DND-41 (cell line): ENCODE measurements at regions not wholly inside any gene's neighbourhood (a gene's known extent, or its start where the extent isn't known, plus 50 kb on each side); places are given as distances from the start of the nearest gene placed in this dataset.

Experiments used
- ATAC-seq: fragments of 200-7000 bp; cut with Tn5 transposase; 3 replicates; pipeline ENCODE4 v1.9.1; 2021; ENCODE audit warnings: low read depth; ENCODE audit not compliant: insufficient read depth
- DNase-seq: peaks from one replicate; pipeline ENCODE4 v3.0.0-alpha.2; 2020
- H2AFZ ChIP-seq: 2 replicates; pipeline ENCODE4 v1.6.0; 2012; ENCODE audit warnings: low read depth, low read length
- H3K27ac ChIP-seq: 2 replicates; pipeline ENCODE4 v1.5.1; 2012; ENCODE audit warnings: low read length, inconsistent platforms
- H3K27me3 ChIP-seq: fragments of 200-600 bp; sonication (generic); 2 replicates; pipeline ENCODE4 v1.6.0; 2012; ENCODE audit warnings: low read length, mild to moderate bottlenecking, inconsistent platforms; ENCODE audit not compliant: insufficient read depth, poor library complexity
- H3K36me3 ChIP-seq: 2 replicates; pipeline ENCODE4 v1.5.1; 2012; ENCODE audit warnings: low read length, inconsistent platforms; ENCODE audit not compliant: insufficient read depth
- H3K4me1 ChIP-seq: 2 replicates; pipeline ENCODE4 v1.5.1; 2012; ENCODE audit warnings: mild to moderate bottlenecking, low read length; ENCODE audit not compliant: insufficient read depth
- H3K4me2 ChIP-seq: 2 replicates; pipeline ENCODE4 v1.6.0; 2012; ENCODE audit warnings: mild to moderate bottlenecking, moderate library complexity, low read length, inconsistent platforms; ENCODE audit not compliant: insufficient read depth
- H3K4me3 ChIP-seq, 2 experiments: fragments of 200-600 bp in 1 of 2; shearing (Covaris generic) in 1 of 2; 2 replicates each; pipeline ENCODE4 v1.5.1; 2012 to 2016; ENCODE audit warnings: inconsistent platforms in 2 of 2, low read length in 2 of 2, mild to moderate bottlenecking in 2 of 2, low read depth in 1 of 2, moderate library complexity in 1 of 2
- H3K79me2 ChIP-seq: 2 replicates; pipeline ENCODE4 v1.6.0; 2012; ENCODE audit warnings: low read length, inconsistent platforms; ENCODE audit not compliant: insufficient read depth
- H3K9ac ChIP-seq: 2 replicates; pipeline ENCODE4 v1.6.0; 2012; ENCODE audit warnings: low read depth, mild to moderate bottlenecking, inconsistent platforms, low read length, moderate library complexity
- H3K9me3 ChIP-seq: 2 replicates; pipeline ENCODE4 v1.5.1; 2012; ENCODE audit warnings: low read length, moderate library complexity, mild to moderate bottlenecking, inconsistent platforms; ENCODE audit not compliant: insufficient read depth, severe bottlenecking
- H4K20me1 ChIP-seq: 2 replicates; pipeline ENCODE4 v1.6.0; 2012; ENCODE audit warnings: low read length; ENCODE audit not compliant: insufficient read depth
- EZH2 ChIP-seq: IDR thresholded peaks from 3 replicates; pipeline ENCODE4 v1.6.1; 2012; ENCODE audit warnings: borderline replicate concordance, low read depth, mild to moderate bottlenecking, moderate library complexity, low read length, inconsistent platforms; ENCODE audit not compliant: severe bottlenecking
- TF ChIP-seq, protein P1 (sequence below): IDR thresholded peaks from 2 replicates; pipeline ENCODE4 v1.5.1; 2012; ENCODE audit warnings: borderline replicate concordance, low read length, moderate library complexity, mild to moderate bottlenecking; ENCODE audit not compliant: poor library complexity, severe bottlenecking; ENCODE audit errors: extremely low read depth

GRCh38 chr1:29655945-29656850, 419.9 kb downstream of the PTPRU start:
- no peak overlapping the region for H3K27ac ChIP-seq
- no peaks in the 10 kb centered on the region for H3K27me3 ChIP-seq
- no peaks in the 10 kb centered on the region for H4K20me1 ChIP-seq
- no peaks in the 10 kb centered on the region for H3K79me2 ChIP-seq
- H2AFZ ChIP-seq, result no peak overlapping the region
- peak; percentile 15 for DNase-seq
- H3K9ac ChIP-seq, result no peak overlapping the region
- H3K4me3 ChIP-seq, result no peak overlapping the region
- H3K4me1 ChIP-seq, result no peaks in the 10 kb centered on the region
- H3K4me2 ChIP-seq, result no peak overlapping the region
- H3K9me3 ChIP-seq, result no peaks in the 10 kb centered on the region
- 0 out of 3 replicates have a peak, but pooled peaks have one; percentile 37 for ATAC-seq
- no peaks in the 10 kb centered on the region for H3K36me3 ChIP-seq
- TF ChIP-seq, protein P1, sequence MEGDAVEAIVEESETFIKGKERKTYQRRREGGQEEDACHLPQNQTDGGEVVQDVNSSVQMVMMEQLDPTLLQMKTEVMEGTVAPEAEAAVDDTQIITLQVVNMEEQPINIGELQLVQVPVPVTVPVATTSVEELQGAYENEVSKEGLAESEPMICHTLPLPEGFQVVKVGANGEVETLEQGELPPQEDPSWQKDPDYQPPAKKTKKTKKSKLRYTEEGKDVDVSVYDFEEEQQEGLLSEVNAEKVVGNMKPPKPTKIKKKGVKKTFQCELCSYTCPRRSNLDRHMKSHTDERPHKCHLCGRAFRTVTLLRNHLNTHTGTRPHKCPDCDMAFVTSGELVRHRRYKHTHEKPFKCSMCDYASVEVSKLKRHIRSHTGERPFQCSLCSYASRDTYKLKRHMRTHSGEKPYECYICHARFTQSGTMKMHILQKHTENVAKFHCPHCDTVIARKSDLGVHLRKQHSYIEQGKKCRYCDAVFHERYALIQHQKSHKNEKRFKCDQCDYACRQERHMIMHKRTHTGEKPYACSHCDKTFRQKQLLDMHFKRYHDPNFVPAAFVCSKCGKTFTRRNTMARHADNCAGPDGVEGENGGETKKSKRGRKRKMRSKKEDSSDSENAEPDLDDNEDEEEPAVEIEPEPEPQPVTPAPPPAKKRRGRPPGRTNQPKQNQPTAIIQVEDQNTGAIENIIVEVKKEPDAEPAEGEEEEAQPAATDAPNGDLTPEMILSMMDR, result peak; percentile 54
- TF ChIP-seq EZH2, result no peak

DNA sequence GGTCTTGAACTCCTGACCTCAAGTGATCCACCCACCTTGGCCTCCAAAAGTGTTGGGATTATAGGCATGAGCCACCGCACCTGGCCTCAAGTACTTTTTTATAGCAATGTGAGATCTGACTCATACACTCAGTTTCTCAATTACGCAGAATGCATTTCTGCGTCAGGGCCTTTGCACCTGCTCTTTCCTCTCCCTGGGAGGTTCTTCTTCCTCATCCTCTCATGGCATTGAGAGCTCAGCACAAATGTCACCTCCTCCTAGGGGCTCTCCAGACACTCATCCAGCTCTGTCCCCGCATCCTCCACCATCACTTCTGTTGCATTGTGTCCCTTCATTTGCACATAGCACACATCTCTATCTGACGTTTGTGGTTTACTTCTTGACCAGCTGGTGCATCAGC, 418.8 kb downstream of the PTPRU start:
- Histone ChIP-seq H3K79me2 (no peaks in the 10 kb centered on the region), H4K20me1 (no peaks in the 10 kb centered on the region), H3K36me3 (no peaks in the 10 kb centered on the region), H3K4me3 (no peak overlapping the region), H3K9ac (no peak overlapping the region), H2AFZ (no peak overlapping the region), H3K4me2 (no peak overlapping the region), H3K27me3 (no peaks in the 10 kb centered on the region), H3K9me3 (no peaks in the 10 kb centered on the region), H3K4me1 (no peaks in the 10 kb centered on the region), H3K27ac (no peak overlapping the region)
- TF ChIP-seq, protein P1, result no peak
- TF ChIP-seq EZH2, result no peak
- ATAC-seq, result no peak
- no peak for DNase-seq

DNA sequence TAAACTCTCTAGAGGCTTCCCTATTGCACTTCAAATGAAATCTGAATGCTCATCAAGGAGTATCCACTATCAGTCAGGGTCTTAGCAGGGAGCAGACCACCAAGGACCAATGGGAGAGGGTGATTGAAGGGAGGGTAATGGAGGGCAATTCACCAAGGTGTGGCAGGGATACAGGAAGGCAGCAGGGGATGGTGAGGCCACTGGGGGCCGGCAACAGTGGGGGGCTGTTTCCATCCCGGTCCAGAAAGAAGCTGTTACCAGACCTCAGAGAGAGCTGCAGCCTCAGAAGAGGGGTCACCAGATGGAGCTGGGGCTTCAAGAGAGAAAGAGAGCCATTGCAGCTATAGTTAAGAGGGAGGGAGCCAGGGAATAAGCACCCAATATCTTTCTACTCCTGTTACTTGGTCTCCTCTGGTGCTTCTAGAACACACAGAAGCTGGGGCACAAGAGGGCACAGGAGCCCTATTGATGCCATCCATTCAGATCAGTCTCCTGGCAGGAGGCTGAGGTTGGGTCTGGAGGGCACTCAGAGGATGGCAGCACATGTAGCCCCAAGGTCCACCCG, 417.6 kb downstream of the PTPRU start:
- no peak for ATAC-seq

More for the DNA sequence above, 417.6 kb downstream of the PTPRU start:
- Histone ChIP-seq H3K27me3 (no peaks in the 10 kb centered on the region), H3K79me2 (no peaks in the 10 kb centered on the region), H3K4me3 (no peak overlapping the region), H3K27ac (no peak overlapping the region), H3K9me3 (no peaks in the 10 kb centered on the region), H3K4me1 (no peaks in the 10 kb centered on the region), H2AFZ (no peak overlapping the region), H4K20me1 (no peaks in the 10 kb centered on the region), H3K36me3 (no peaks in the 10 kb centered on the region), H3K9ac (no peak overlapping the region), H3K4me2 (no peak overlapping the region)
- TF ChIP-seq EZH2, result no peak
- TF ChIP-seq, protein P1, result no peak
- no peak for DNase-seq
